Gastrocnemius medialis (tissue), 4 donors: ENCODE measurements at regions not wholly inside any gene's neighbourhood (a gene's known extent, or its start where the extent isn't known, plus 50 kb on each side); places are given as distances from the start of the nearest gene placed in this dataset.

Experiments used
- ATAC-seq, 2 donors: fragments of 150-250 bp; one replicate each; pipeline ENCODE4 v1.9.1; 2016
- DNase-seq, 2 donors: peaks; one replicate each; pipeline ENCODE4 v3.0.0-alpha.2; 2019
- H3K27ac ChIP-seq, 4 donors: fragments of 200-600 bp; sonication (generic); 1 replicate in 1 of 4; 2 replicates in 3 of 4; pipeline ENCODE4 v1.5.1; 2016 to 2018; ENCODE audit warnings: mild to moderate bottlenecking in 2 of 4, moderate library complexity in 1 of 4
- H3K27me3 ChIP-seq, 3 donors: fragments of 200-600 bp; sonication (generic) in 2 of 3; 1 replicate in 1 of 3; 2 replicates in 2 of 3; pipeline versions ENCODE4 v1.5.1 to v1.6.0; 2016 to 2019; ENCODE audit warnings: mild to moderate bottlenecking in 1 of 3, moderate library complexity in 1 of 3
- H3K36me3 ChIP-seq, 2 donors: fragments of 200-600 bp; sonication (generic) in 1 of 2; one replicate each; pipeline ENCODE4 v1.5.1; 2017 to 2018
- H3K4me1 ChIP-seq, 2 donors: fragments of 200-600 bp; sonication (generic) in 1 of 2; one replicate each; pipeline ENCODE4 v1.5.1; 2016 to 2017; ENCODE audit warnings: mild to moderate bottlenecking in 2 of 2
- H3K4me3 ChIP-seq, 4 donors: fragments of 200-600 bp; sonication (generic) in 3 of 4; 1 replicate in 1 of 4; 2 replicates in 3 of 4; pipeline ENCODE4 v1.5.1; 2016 to 2019; ENCODE audit warnings: mild to moderate bottlenecking in 2 of 4
- H3K9me3 ChIP-seq, 3 donors: fragments of 200-600 bp; sonication (generic) in 2 of 3; 1 replicate in 1 of 3; 2 replicates in 2 of 3; pipeline ENCODE4 v1.5.1; 2016 to 2019
- CTCF ChIP-seq, 5 experiments: fragments of 450-650 bp in 3 of 5; fragments of 200-600 bp in 2 of 5; sonication (generic) in 2 of 5; IDR thresholded peaks in 4 of 5; conservative IDR thresholded peaks in 1 of 5; 1 replicate in 4 of 5; 2 replicates in 1 of 5; pipeline ENCODE4 v1.5.1; 2016 to 2019; ENCODE audit warnings: antibody characterized with exemption in 5 of 5, mild to moderate bottlenecking in 3 of 5, moderate library complexity in 3 of 5
- POLR2A ChIP-seq, 2 donors: fragments of 450-650 bp; IDR thresholded peaks; one replicate each; pipeline ENCODE4 v1.6.1; 2017; ENCODE audit warnings: antibody characterized with exemption in 2 of 2, mild to moderate bottlenecking in 2 of 2, moderate library complexity in 2 of 2
- in situ Hi-C, 4 donors: fragments of 200-750 bp; cut with MboI; loops; one replicate each; pipeline versions ENCODE4 v1.15.0 to v1.8.0; 2017; ENCODE audit warnings: low sequenced_read_pairs in 4 of 4
- intact Hi-C: fragments of 100-400 bp; cut with DNase I; formaldehyde crosslinking; loops from one replicate; pipeline ENCODE4 v1.15.1; 2023; ENCODE audit warnings: low total_unique reads

- Histone ChIP-seq H3K36me3 (no peaks in the 10 kb centered on the region), H3K27me3 (no peaks in the 10 kb centered on the region), H3K27ac (no peak overlapping the region), H3K9me3 (no peaks in the 10 kb centered on the region), H3K4me3 (no peak overlapping the region), H3K4me1 (no peaks in the 10 kb centered on the region)
- DNase-seq: no peak
- in situ Hi-C loops (no loop called here), intact Hi-C loops (no loop called here)
- no peak for ATAC-seq
- TF ChIP-seq CTCF (IDR thresholded peaks at IDR 0.05 in 4 of 5, conservative IDR thresholded peaks at IDR 0.05 in 1 of 5): no peak
- TF ChIP-seq POLR2A (IDR thresholded peaks at IDR 0.05): no peak
These were observed 183.9 kb downstream of the RAD51AP2 start for GRCh38 chr2:17334300-17334699.

- DNase-seq (no peak), ATAC-seq (no peak)
- H3K36me3 ChIP-seq: no peaks in the 10 kb centered on the region
- intact Hi-C loops (no loop called here), in situ Hi-C loops (no loop called here)
- H3K4me3 ChIP-seq: no peak overlapping the region
- H3K27ac ChIP-seq: no peak overlapping the region
- H3K9me3 ChIP-seq: no peaks in the 10 kb centered on the region
- H3K4me1 ChIP-seq: no peaks in the 10 kb centered on the region
- no peaks in the 10 kb centered on the region for H3K27me3 ChIP-seq
- TF ChIP-seq CTCF (IDR thresholded peaks at IDR 0.05 in 4 of 5, conservative IDR thresholded peaks at IDR 0.05 in 1 of 5): no peak
These were observed 186.6 kb downstream of the RAD51AP2 start for GRCh38 chr2:17331636-17332035.

- no peak overlapping the region for H3K27ac ChIP-seq
- intact Hi-C loops: no loop called here
- no peaks in the 10 kb centered on the region for H3K4me1 ChIP-seq
- H3K9me3 ChIP-seq: no peaks in the 10 kb centered on the region
- no peaks in the 10 kb centered on the region for H3K27me3 ChIP-seq
- in situ Hi-C loops: no loop called here
- DNase-seq (no peak), ATAC-seq (no peak)
- TF ChIP-seq POLR2A (IDR thresholded peaks at IDR 0.05) (no peak), CTCF (IDR thresholded peaks at IDR 0.05 in 4 of 5, conservative IDR thresholded peaks at IDR 0.05 in 1 of 5) (no peak)
- no peaks in the 10 kb centered on the region for H3K36me3 ChIP-seq
- H3K4me3 ChIP-seq: no peak overlapping the region
These were observed 190.1 kb downstream of the RAD51AP2 start for GRCh38 chr2:17328161-17328560.

GRCh38 chr2:17327649-17328048 is 190.6 kb downstream of the RAD51AP2 start:
- no peak for DNase-seq
- no peak overlapping the region for H3K4me3 ChIP-seq
- no peaks in the 10 kb centered on the region for H3K27me3 ChIP-seq
- intact Hi-C loops: no loop called here
- H3K36me3 ChIP-seq: no peaks in the 10 kb centered on the region
- H3K9me3 ChIP-seq: no peaks in the 10 kb centered on the region
- no peak for TF ChIP-seq POLR2A (IDR thresholded peaks at IDR 0.05)
- no peak for TF ChIP-seq CTCF (IDR thresholded peaks at IDR 0.05 in 4 of 5, conservative IDR thresholded peaks at IDR 0.05 in 1 of 5)
- H3K27ac ChIP-seq: no peak overlapping the region
- in situ Hi-C loops: no loop called here
- H3K4me1 ChIP-seq: no peaks in the 10 kb centered on the region
- no peak for ATAC-seq

GRCh38 chr2:17326717-17327116 is 191.5 kb downstream of the RAD51AP2 start:
- DNase-seq (no peak), ATAC-seq (no peak)
- no peaks in the 10 kb centered on the region for H3K4me1 ChIP-seq
- no peak overlapping the region for H3K27ac ChIP-seq
- in situ Hi-C loops (no loop called here), intact Hi-C loops (no loop called here)
- no peaks in the 10 kb centered on the region for H3K27me3 ChIP-seq
- no peaks in the 10 kb centered on the region for H3K9me3 ChIP-seq
- H3K36me3 ChIP-seq: no peaks in the 10 kb centered on the region
- no peak overlapping the region for H3K4me3 ChIP-seq
- TF ChIP-seq POLR2A (IDR thresholded peaks at IDR 0.05) (no peak), CTCF (IDR thresholded peaks at IDR 0.05 in 4 of 5, conservative IDR thresholded peaks at IDR 0.05 in 1 of 5) (no peak)
